IMR-90 (cell line): ENCODE measurements at regions not wholly inside any gene's neighbourhood (a gene's known extent, or its start where the extent isn't known, plus 50 kb on each side); places are given as distances from the start of the nearest gene placed in this dataset.

Source experiments
- ATAC-seq: fragments of 200-7000 bp; cut with Tn5 transposase; 2 replicates; pipeline ENCODE4 v1.9.1; 2020; ENCODE audit warnings: low read depth, mild to moderate bottlenecking, moderate library complexity
- BruUV-seq: library from RNA; stranded (reverse); fragments of 400-500 nt; replicated peaks from 2 replicates; lab custom pipeline; 2021; lab: Mats Ljungman, UMichigan
- CTCF ChIA-PET: fragments of 300-600 bp; formaldehyde crosslinking; extraction: SDS; loops from one replicate; lab custom pipeline; 2021; ENCODE audit warnings: antibody characterized with exemption; lab: Yijun Ruan, JAX
- POLR2A ChIA-PET: fragments of 300-600 bp; sonication (Branson Sonifier 250); formaldehyde crosslinking; loops from one replicate; lab custom pipeline; 2022; ENCODE audit warnings: antibody characterized with exemption; ENCODE audit not compliant: unreplicated experiment; lab: Charles Lee
- DNase-seq: peaks from one replicate; pipeline ENCODE4 v3.0.0; 2013
- H2AFZ ChIP-seq: replicated peaks from 2 replicates; pipeline ENCODE3; 2013; ENCODE audit warnings: low read length, mild to moderate bottlenecking; ENCODE audit not compliant: poor library complexity
- H2AK5ac ChIP-seq: 2 replicates; pipeline ENCODE4 v1.6.1; 2013; ENCODE audit warnings: low read depth, low read length, inconsistent platforms
- H2AK9ac ChIP-seq: replicated peaks from 2 replicates; pipeline ENCODE3; 2013; ENCODE audit warnings: mild to moderate bottlenecking, low read depth, low read length, moderate library complexity; ENCODE audit not compliant: poor library complexity
- H2BK120ac ChIP-seq: 2 replicates; pipeline ENCODE4 v1.6.1; 2013; ENCODE audit warnings: low read depth, low read length, inconsistent platforms
- H2BK15ac ChIP-seq: 3 replicates; pipeline ENCODE4 v1.6.1; 2013; ENCODE audit warnings: low read depth, low read length, inconsistent platforms
- H2BK20ac ChIP-seq: 2 replicates; pipeline ENCODE4 v1.6.1; 2013; ENCODE audit warnings: low read depth, mild to moderate bottlenecking, inconsistent platforms, low read length, moderate library complexity
- H2BK5ac ChIP-seq: 2 replicates; pipeline ENCODE4 v1.6.1; 2013; ENCODE audit warnings: mild to moderate bottlenecking, low read depth, low read length, inconsistent platforms; ENCODE audit not compliant: poor library complexity, severe bottlenecking
- H3K14ac ChIP-seq: replicated peaks from 2 replicates; pipeline ENCODE4 v1.6.1; 2013; ENCODE audit warnings: low read depth, low read length, inconsistent platforms
- H3K18ac ChIP-seq: 2 replicates; pipeline ENCODE4 v1.6.1; 2013; ENCODE audit warnings: low read depth, low read length, control low read depth
- H3K23ac ChIP-seq: 2 replicates; pipeline ENCODE4 v1.6.1; 2013; ENCODE audit warnings: low read depth, low read length, inconsistent platforms
- H3K27ac ChIP-seq: 2 replicates; pipeline ENCODE4 v1.5.1; 2013; ENCODE audit warnings: mild to moderate bottlenecking, control low read depth, low read length; ENCODE audit not compliant: insufficient read depth
- H3K27me3 ChIP-seq: 2 replicates; pipeline ENCODE4 v1.6.1; 2013; ENCODE audit warnings: low read length; ENCODE audit not compliant: control insufficient read depth, insufficient read depth
- H3K36me3 ChIP-seq: 2 replicates; pipeline ENCODE4 v1.6.1; 2013; ENCODE audit warnings: low read length, mixed read lengths; ENCODE audit not compliant: control insufficient read depth, insufficient read depth
- H3K4ac ChIP-seq: 2 replicates; pipeline ENCODE4 v1.6.1; 2013; ENCODE audit warnings: low read depth, low read length, inconsistent platforms
- H3K4me1 ChIP-seq: 2 replicates; pipeline ENCODE4 v1.6.1; 2013; ENCODE audit warnings: low read length, mixed read lengths; ENCODE audit not compliant: control insufficient read depth, insufficient read depth
- H3K4me2 ChIP-seq: 2 replicates; pipeline ENCODE4 v1.6.1; 2013; ENCODE audit warnings: low read depth, mild to moderate bottlenecking, control low read depth, low read length, moderate library complexity
- H3K4me3 ChIP-seq: 2 replicates; pipeline ENCODE4 v1.5.1; 2013; ENCODE audit warnings: low read depth, mild to moderate bottlenecking, control low read depth, low read length, moderate library complexity; ENCODE audit not compliant: insufficient read depth
- H3K56ac ChIP-seq: 2 replicates; pipeline ENCODE4 v1.6.1; 2013; ENCODE audit warnings: low read length, inconsistent platforms; ENCODE audit not compliant: insufficient read depth; ENCODE audit errors: extremely low read depth
- H3K79me1 ChIP-seq, 2 experiments: 2 replicates each; pipeline ENCODE4 v1.6.1; 2013; ENCODE audit warnings: low read length in 2 of 2, inconsistent platforms in 1 of 2, low read depth in 1 of 2
- H3K9ac ChIP-seq: 2 replicates; pipeline ENCODE4 v1.6.1; 2013; ENCODE audit warnings: low read depth, low read length, control low read depth
- H3K9me1 ChIP-seq: 2 replicates; pipeline ENCODE4 v1.6.1; 2013; ENCODE audit warnings: low read length, inconsistent platforms; ENCODE audit not compliant: insufficient read depth
- H3K9me3 ChIP-seq: 2 replicates; pipeline ENCODE4 v1.6.1; 2013; ENCODE audit warnings: low read length; ENCODE audit not compliant: control insufficient read depth, insufficient read depth
- H4K20me1 ChIP-seq: 2 replicates; pipeline ENCODE4 v1.6.1; 2013; ENCODE audit warnings: low read length, inconsistent platforms; ENCODE audit not compliant: insufficient read depth
- H4K5ac ChIP-seq: 2 replicates; pipeline ENCODE4 v1.6.1; 2013; ENCODE audit warnings: mild to moderate bottlenecking, low read depth, low read length, control low read depth
- H4K8ac ChIP-seq, 2 experiments: 2 replicates each; pipeline ENCODE4 v1.6.1; 2013; ENCODE audit warnings: low read depth in 2 of 2, low read length in 2 of 2, control low read depth in 1 of 2, inconsistent platforms in 1 of 2
- H4K91ac ChIP-seq: 2 replicates; pipeline ENCODE4 v1.6.1; 2013; ENCODE audit warnings: low read depth, low read length, inconsistent platforms; ENCODE audit not compliant: insufficient read depth
- BHLHE40 ChIP-seq: fragments of 150-350 bp; IDR thresholded peaks from 2 replicates; pipeline ENCODE4 v1.6.1; 2016; ENCODE audit warnings: mild to moderate bottlenecking, low read depth, low read length
- CEBPB ChIP-seq: IDR thresholded peaks from 2 replicates; pipeline ENCODE4 v1.6.1; 2012; ENCODE audit warnings: low read depth, low read length, improper control_type of control experiment
- ELK1 ChIP-seq: fragments of 150-350 bp; IDR thresholded peaks from 2 replicates; pipeline ENCODE4 v1.6.1; 2016; ENCODE audit warnings: low read depth, mild to moderate bottlenecking, low read length, moderate library complexity, borderline replicate concordance
- FOS ChIP-seq: fragments of 150-350 bp; IDR thresholded peaks from 2 replicates; pipeline ENCODE4 v1.6.1; 2016; ENCODE audit warnings: low read depth, low read length
- MAFK ChIP-seq: IDR thresholded peaks from 2 replicates; pipeline ENCODE4 v1.6.1; 2012; ENCODE audit warnings: low read depth, low read length, improper control_type of control experiment
- MXI1 ChIP-seq: IDR thresholded peaks from 2 replicates; pipeline ENCODE4 v1.6.1; 2012; ENCODE audit warnings: low read depth, mild to moderate bottlenecking, low read length, moderate library complexity, borderline replicate concordance
- POLR2A ChIP-seq: IDR thresholded peaks from 2 replicates; pipeline ENCODE4 v1.6.1; 2012; ENCODE audit warnings: mild to moderate bottlenecking, low read depth, low read length
- RAD21 ChIP-seq: IDR thresholded peaks from 2 replicates; pipeline ENCODE4 v1.6.1; 2012; ENCODE audit warnings: low read length, improper control_type of control experiment
- RCOR1 ChIP-seq: IDR thresholded peaks from 2 replicates; pipeline ENCODE4 v1.6.1; 2012; ENCODE audit warnings: mild to moderate bottlenecking, low read length, improper control_type of control experiment; ENCODE audit not compliant: insufficient replicate concordance
- SMC3 ChIP-seq: fragments of 150-350 bp; IDR thresholded peaks from 2 replicates; pipeline ENCODE4 v1.6.1; 2016; ENCODE audit warnings: low read depth, mild to moderate bottlenecking, antibody characterized with exemption, low read length, moderate library complexity
- USF2 ChIP-seq: fragments of 150-350 bp; IDR thresholded peaks from 2 replicates; pipeline ENCODE4 v1.6.1; 2017; ENCODE audit warnings: mild to moderate bottlenecking, antibody characterized with exemption, low read length, low read depth
- WGBS, 2 experiments: methylation state at CpG; one replicate each; pipeline versions ENCODE4 v1.1.5 to v1.1.7; 2013; ENCODE audit warnings: missing lambda C conversion rate in 2 of 2; ENCODE audit not compliant: insufficient read length in 1 of 2; ENCODE audit errors: extremely low coverage in 2 of 2; 5-methylcytosine and 5-hydroxymethylcytosine counted together
- dilution Hi-C: fragments of 300-500 bp; cut with HindIII; formaldehyde crosslinking; loops from one replicate; pipeline ENCODE4 v1.14.3; 2018; ENCODE audit warnings: low sequenced_read_pairs; ENCODE audit not compliant: unreplicated experiment
- in situ Hi-C: fragments of 300-500 bp; cut with MboI; formaldehyde crosslinking; loops from 3 replicates; pipeline ENCODE4 v1.14.3; 2019; ENCODE audit warnings: low sequenced_read_pairs, inconsistent platforms, mixed read lengths
- intact Hi-C: fragments of 100-400 bp; cut with micrococcal nuclease; formaldehyde crosslinking; loops from 2 replicates; pipeline ENCODE4 v1.10.0; 2022

- TF ChIP-seq FOS (no peak), POLR2A (no peak)
Observed at GRCh38 chr11:106397787-106398501, 320.5 kb downstream of the AASDHPPT start (continued).

GRCh38 chr11:106398502-106399075 lies 321.1 kb downstream of the AASDHPPT start:
- in situ Hi-C loops, result no loop called here
- ATAC-seq, result peak; percentile 53
- 0% methylated on average over 1 of the region's 5 CpGs; no CpG with 5 or more reads in 1 of the 2 experiments for WGBS, 2 experiments
- no peak for TF ChIP-seq SMC3
- TF ChIP-seq MAFK, result no peak
- TF ChIP-seq ELK1, result no peak
- no peak for TF ChIP-seq RCOR1
- no peak for TF ChIP-seq CEBPB
- TF ChIP-seq FOS, result no peak
- TF ChIP-seq MXI1, result no peak
- TF ChIP-seq POLR2A, result no peak
- TF ChIP-seq BHLHE40, result peak; percentile 82
- peak; percentile 56; the same call in 1 of the 2 replicates for TF ChIP-seq USF2
- no peak for TF ChIP-seq RAD21

More at GRCh38 chr11:106398502-106399075, 321.1 kb downstream of the AASDHPPT start:
- Histone ChIP-seq H3K9me1 (peaks cover 5% of the 10 kb centered on the region), H4K91ac (peak overlapping the region; percentile 91), H2AK5ac (peak overlapping the region; percentile 62; the same call in 1 of the 2 replicates), H4K5ac (peak overlapping the region; percentile 69), H3K4me3 (no peak overlapping the region), H2BK15ac (peak overlapping the region; percentile 91), H3K27ac (peak overlapping the region; percentile 90), H3K4me2 (peak overlapping the region; percentile 77), H3K36me3 (no peaks in the 10 kb centered on the region), H3K9ac (peak overlapping the region; percentile 68), H3K4ac (peak overlapping the region; percentile 94), H3K79me1 (no peaks in the 10 kb centered on the region), H2BK20ac (peak overlapping the region; percentile 96), H3K4me1 (peaks cover 15% of the 10 kb centered on the region), H3K27me3 (no peaks in the 10 kb centered on the region), H2AFZ (peak overlapping the region; percentile 70), H3K56ac (peak overlapping the region; percentile 97), H3K18ac (peak overlapping the region; percentile 94), H4K20me1 (no peaks in the 10 kb centered on the region), H3K9me3 (no peaks in the 10 kb centered on the region), H4K8ac (peak overlapping the region; percentile 56 to 92), H2BK5ac (peak overlapping the region; percentile 94), H2AK9ac (peak overlapping the region; percentile 4), H2BK120ac (peak overlapping the region; percentile 93), H3K23ac (peak overlapping the region; percentile 91), H3K14ac (peak overlapping the region; percentile 32)
- CTCF ChIA-PET, result interaction anchor here (0.6 kb wide), 1 partner anchor 79 kb away, joined by 4 read pairs; no protein-coding TSS in a partner anchor
- POLR2A ChIA-PET, result no interaction called here
- BruUV-seq, result no TSS peak
- dilution Hi-C loops, result no loop called here
- intact Hi-C loops, result loop anchor here (2.0 to 10.0 kb wide), 4 partner anchors 30 to 314 kb away; no protein-coding TSS in a partner anchor
- DNase-seq, result peak; percentile 57
